Chondrocyte (in vitro differentiated cells): ENCODE measurements at regions not wholly inside any gene's neighbourhood (a gene's known extent, or its start where the extent isn't known, plus 50 kb on each side); places are given as distances from the start of the nearest gene placed in this dataset.

Experiments
- DNase-seq: peaks from one replicate; pipeline ENCODE4 v3.0.0; 2021; ENCODE audit warnings: mixed read lengths, low spot score
- H3K27ac Mint-ChIP-seq: one replicate; pipeline ENCODE4 v1.8.0; 2021; ENCODE audit warnings: mild to moderate bottlenecking, moderate library complexity, mixed read lengths; ENCODE audit not compliant: unreplicated experiment
- H3K27me3 Mint-ChIP-seq: 2 replicates; pipeline ENCODE4 v1.8.0; 2021; ENCODE audit warnings: low read depth, mixed read lengths
- H3K36me3 Mint-ChIP-seq: 2 replicates; pipeline ENCODE4 v1.8.0; 2021; ENCODE audit warnings: low read depth, mixed read lengths
- H3K4me1 Mint-ChIP-seq: 2 replicates; pipeline ENCODE4 v1.8.0; 2021; ENCODE audit warnings: low read depth, mild to moderate bottlenecking, mixed read lengths
- H3K4me3 Mint-ChIP-seq: one replicate; pipeline ENCODE4 v1.8.0; 2021; ENCODE audit warnings: mild to moderate bottlenecking, moderate library complexity, mixed read lengths; ENCODE audit not compliant: unreplicated experiment
- H3K9me3 Mint-ChIP-seq: 2 replicates; pipeline ENCODE4 v1.8.0; 2021; ENCODE audit warnings: low read depth, mixed read lengths
- TF ChIP-seq, protein P1 (sequence below): fragments of 200-600 bp; sonication (generic); IDR thresholded peaks from 2 replicates; pipeline ENCODE4 v1.5.0; 2021; ENCODE audit warnings: antibody characterized with exemption, mild to moderate bottlenecking, moderate library complexity

DNA sequence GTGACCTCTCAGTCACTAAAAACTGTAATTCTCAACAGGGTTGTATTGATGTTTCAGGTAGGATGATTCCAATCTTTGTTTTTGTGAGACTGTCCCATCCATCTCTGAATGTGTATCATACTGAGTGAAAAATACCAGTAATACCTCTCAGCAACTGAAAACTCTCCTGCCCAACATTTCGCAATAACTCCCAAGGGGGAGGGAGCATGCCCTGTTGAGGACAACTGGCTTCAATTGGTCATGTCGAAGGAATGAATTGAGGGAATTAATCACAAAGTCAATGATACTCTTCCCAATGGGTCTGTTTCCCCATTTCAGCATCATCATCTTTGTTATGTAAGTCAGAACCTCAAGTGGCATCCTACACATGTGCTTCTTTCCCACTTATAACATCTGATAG is 102.4 kb upstream of the E2F7 start:
- H3K27me3 Mint-ChIP-seq: peaks cover 17% of the 10 kb centered on the region
- no peaks in the 10 kb centered on the region for H3K4me1 Mint-ChIP-seq
- no peaks in the 10 kb centered on the region for H3K36me3 Mint-ChIP-seq
- no peak for DNase-seq
- no peak overlapping the region for H3K4me3 Mint-ChIP-seq
- no peaks in the 10 kb centered on the region for H3K9me3 Mint-ChIP-seq
- no peak overlapping the region for H3K27ac Mint-ChIP-seq
- TF ChIP-seq, protein P1, sequence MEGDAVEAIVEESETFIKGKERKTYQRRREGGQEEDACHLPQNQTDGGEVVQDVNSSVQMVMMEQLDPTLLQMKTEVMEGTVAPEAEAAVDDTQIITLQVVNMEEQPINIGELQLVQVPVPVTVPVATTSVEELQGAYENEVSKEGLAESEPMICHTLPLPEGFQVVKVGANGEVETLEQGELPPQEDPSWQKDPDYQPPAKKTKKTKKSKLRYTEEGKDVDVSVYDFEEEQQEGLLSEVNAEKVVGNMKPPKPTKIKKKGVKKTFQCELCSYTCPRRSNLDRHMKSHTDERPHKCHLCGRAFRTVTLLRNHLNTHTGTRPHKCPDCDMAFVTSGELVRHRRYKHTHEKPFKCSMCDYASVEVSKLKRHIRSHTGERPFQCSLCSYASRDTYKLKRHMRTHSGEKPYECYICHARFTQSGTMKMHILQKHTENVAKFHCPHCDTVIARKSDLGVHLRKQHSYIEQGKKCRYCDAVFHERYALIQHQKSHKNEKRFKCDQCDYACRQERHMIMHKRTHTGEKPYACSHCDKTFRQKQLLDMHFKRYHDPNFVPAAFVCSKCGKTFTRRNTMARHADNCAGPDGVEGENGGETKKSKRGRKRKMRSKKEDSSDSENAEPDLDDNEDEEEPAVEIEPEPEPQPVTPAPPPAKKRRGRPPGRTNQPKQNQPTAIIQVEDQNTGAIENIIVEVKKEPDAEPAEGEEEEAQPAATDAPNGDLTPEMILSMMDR: no peak

DNA sequence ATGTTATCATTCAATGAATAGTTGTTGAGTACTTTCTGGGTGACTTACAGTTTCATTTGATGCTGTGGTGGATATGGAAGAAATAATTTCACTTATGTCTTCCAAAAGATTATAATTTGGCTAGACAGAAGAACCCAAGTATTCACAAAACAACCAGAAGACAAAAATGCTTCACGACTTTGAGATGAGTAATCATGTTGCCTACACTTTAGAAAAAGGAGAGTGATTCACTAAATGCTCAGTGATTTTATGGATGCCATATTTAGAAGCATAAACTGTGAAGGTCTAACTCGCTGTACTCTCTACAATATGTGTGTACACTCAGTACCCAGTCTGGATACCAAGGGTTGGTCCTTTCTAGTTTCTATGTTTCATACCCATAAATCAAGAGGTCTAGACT is 101.3 kb upstream of the E2F7 start:
- Mint-ChIP-seq H3K4me1 (no peaks in the 10 kb centered on the region), H3K27ac (no peak overlapping the region), H3K27me3 (peaks cover 18% of the 10 kb centered on the region), H3K36me3 (no peaks in the 10 kb centered on the region), H3K4me3 (no peak overlapping the region), H3K9me3 (no peaks in the 10 kb centered on the region)
- TF ChIP-seq, protein P1: no peak
- no peak for DNase-seq

DNA sequence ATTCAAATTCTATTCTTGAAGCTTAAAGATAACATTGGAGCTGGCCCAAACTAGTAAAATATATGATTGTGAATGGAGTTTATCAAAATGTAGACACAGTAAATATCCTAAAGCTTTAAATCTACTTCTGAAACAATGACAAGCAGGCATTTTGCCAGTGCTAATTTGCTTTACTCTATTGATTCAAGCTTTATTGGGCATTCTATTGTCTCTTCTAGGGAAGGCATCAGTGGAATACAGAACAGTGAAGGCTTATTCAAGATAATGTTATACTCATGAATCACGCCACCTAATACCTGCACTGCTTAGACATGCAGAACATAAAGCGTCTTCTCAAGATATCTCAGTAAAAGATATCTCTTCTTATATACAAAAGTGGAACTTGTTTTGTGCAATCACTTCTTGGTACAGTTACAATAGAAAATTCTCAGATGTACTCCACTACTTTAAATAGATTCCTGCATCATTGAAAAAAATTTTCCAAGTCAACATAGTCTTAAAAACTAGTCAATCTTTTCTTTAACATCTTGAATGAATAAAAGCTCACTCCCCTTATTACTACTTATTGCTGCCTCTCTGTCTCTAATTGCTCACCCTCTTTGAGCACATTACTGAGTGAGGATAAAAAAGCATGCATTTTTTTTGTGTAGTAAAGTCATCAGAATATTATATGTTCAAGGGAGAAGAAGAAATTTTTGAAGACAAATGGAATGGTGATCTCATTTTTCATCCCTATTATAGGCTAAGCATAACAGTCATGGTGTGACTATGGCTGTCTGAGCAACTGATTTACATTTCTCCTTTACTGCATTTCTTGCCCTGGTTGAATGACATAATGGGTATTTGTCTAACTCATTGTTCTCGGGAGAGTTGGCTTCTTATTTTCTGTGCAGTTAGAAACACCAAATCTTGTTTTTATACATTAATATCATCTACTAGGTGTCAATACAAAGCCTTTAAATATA is 98.0 kb upstream of the E2F7 start:
- H3K4me1 Mint-ChIP-seq: no peaks in the 10 kb centered on the region
- no peaks in the 10 kb centered on the region for H3K9me3 Mint-ChIP-seq
- DNase-seq: no peak
- peaks cover 17% of the 10 kb centered on the region for H3K27me3 Mint-ChIP-seq
- no peak overlapping the region for H3K4me3 Mint-ChIP-seq
- H3K27ac Mint-ChIP-seq: no peak overlapping the region
- TF ChIP-seq, protein P1: no peak
- H3K36me3 Mint-ChIP-seq: no peaks in the 10 kb centered on the region

- TF ChIP-seq, protein P1: no peak
- Mint-ChIP-seq H3K27ac (no peak overlapping the region), H3K9me3 (no peaks in the 10 kb centered on the region), H3K36me3 (no peaks in the 10 kb centered on the region), H3K27me3 (peaks cover 19% of the 10 kb centered on the region), H3K4me1 (no peaks in the 10 kb centered on the region), H3K4me3 (no peak overlapping the region)
- no peak for DNase-seq
Observed at GRCh38 chr12:77161944-77162343, 96.6 kb upstream of the E2F7 start.

- Mint-ChIP-seq H3K9me3 (no peaks in the 10 kb centered on the region), H3K27me3 (peaks cover 19% of the 10 kb centered on the region), H3K27ac (no peak overlapping the region), H3K36me3 (no peaks in the 10 kb centered on the region), H3K4me3 (no peak overlapping the region), H3K4me1 (no peaks in the 10 kb centered on the region)
- TF ChIP-seq, protein P1: no peak
- DNase-seq: no peak
Observed at GRCh38 chr12:77160931-77161330, 95.6 kb upstream of the E2F7 start.
